CD4-positive, alpha-beta T cell treated with Interleukin-4 for 4 hours (primary cell): ENCODE measurements at regions not wholly inside any gene's neighbourhood (a gene's known extent, or its start where the extent isn't known, plus 50 kb on each side); places are given as distances from the start of the nearest gene placed in this dataset.

Source experiments
- DNase-seq: peaks from one replicate; pipeline ENCODE4 v3.0.0-alpha.2; 2020

DNA sequence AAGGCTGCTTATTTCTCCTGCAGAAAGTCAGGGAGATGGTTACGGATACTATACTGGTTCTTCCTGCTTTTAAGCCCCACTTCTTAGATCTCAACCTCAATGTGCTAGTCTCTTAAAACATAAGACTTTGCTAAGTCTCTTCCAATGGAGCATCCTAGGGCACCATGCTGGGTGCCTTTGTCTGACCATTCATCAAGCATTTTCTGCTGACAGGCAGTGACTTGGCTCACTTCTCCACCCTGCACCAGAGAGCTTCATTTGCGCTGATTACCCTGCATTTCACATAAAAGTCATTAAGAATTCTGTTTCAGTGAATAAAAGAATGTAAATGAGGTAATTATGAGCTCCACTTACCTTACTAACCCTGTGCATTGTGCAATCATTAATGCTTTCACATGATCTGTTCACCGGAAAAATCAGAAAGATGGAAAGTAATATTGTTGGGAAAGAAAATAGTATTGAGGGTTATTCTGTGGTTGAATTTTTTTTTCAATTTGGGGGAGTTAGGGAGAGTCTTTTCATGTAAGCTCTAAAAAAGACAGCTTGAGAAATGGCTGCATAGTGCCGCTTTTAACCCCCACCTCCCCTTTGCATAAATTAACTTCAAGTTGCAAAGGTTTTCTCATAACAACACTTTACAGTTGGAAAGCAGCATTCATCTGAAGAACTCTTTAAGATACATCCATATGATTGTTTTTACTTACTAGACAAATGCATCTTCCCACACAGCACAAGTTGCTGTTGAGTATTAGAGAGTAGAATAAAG lies 677.3 kb upstream of the KIRREL3 start:
- DNase-seq: no peak

DNA sequence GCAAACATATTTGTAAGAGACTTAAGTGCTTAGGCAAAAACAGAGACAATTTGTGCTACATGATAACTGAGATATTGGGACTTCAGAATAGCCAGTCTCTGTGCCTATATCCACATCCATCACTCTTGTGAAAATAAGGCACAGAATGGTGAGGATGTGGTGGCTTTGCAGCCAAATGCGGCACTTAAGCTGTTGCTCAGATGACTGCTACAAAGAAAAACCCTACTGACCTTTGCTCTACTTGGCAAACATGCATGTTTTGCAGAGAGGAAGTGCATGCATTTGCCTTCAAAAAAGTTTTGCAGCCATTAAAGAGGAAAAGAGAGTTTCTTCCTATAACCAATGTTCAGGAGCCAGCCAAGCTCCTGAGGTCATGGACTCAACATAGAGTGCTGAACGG lies 675.0 kb upstream of the KIRREL3 start:
- no peak for DNase-seq

DNA sequence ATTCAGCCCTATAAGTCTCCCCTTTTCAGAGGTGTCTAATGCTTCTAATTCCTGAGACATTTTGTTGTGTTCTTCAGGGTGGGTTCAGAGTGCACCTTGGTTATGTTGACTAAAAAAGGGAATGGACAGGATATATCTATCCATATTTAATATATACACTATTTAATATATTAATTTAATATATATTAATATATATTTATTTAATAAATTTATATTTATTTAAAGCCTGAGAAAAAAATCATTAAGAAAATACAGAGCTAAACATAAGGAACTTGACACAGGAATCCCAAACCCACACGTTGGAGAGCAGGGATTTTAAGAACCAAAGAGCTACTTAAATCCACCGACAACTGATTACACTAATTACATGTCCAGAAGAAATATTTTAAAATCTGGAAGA lies 674.2 kb upstream of the KIRREL3 start:
- DNase-seq: no peak

DNA sequence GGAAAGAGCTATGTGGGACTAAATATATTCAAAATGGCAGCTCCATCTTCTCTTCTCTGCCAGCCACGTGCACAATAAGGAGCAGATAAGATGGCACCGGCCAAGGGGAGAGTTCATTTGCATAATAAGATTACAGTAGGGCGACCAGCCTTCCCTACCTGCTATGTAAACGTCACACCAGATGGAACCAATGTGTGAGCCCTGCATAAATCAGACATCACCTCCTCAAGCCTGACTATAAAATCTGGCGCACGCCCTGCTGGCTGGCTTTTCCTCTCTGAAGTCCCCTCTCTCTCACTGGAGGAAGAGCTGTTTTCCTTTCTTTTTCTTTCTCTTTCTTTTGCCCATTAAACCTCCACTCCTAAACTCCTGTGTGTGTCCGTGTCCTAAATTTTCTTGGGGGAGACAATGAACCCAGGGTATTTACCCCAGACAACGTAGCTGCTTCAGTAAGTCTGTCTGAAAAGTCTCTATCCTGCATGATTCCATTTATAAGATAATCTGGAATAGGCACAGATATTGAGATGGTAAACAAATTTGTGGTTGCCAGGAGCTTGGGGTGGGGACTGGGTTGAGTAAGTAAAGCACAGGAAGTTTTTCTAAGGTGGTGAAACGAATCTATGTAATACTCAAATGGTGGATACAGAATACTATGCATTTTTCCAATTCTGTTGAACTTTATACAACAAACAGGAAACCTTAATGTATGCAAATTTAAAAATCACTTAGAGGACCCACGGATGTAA lies 670.0 kb upstream of the KIRREL3 start:
- DNase-seq: no peak

DNA sequence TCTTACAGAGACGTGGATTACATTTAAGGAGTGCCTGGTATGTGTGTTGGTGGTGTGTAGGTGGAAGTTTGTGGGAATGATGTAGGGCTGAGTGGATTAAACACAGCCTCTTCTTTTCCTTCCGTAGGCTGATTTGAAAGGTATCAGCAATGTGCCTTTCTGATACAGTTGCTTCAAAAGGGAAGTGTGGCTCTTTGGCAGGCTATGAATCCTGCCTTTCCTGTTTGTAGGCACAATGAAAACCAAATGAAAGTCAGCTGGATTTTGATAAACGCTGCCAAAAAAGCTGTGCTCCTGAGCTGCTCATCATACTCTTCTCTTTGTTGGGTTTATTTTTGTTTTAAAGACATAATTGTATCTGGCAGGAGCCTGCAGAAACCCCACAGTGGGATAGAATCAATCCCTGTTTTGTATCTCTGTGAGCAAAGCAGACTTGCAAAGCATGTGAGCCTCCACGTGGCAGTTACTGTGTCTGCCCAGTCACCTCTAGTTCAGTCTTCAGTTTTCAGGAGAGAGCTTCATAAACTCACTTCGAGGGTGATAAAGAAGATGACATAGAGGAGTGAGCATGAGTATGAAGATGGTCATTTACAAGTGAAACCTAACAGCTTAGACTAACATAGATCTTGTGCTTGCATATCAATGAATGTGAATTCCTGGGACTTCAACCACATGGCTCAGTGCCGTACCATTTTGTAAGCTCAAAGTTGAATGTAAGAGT lies 655.7 kb upstream of the KIRREL3 start:
- no peak for DNase-seq

DNA sequence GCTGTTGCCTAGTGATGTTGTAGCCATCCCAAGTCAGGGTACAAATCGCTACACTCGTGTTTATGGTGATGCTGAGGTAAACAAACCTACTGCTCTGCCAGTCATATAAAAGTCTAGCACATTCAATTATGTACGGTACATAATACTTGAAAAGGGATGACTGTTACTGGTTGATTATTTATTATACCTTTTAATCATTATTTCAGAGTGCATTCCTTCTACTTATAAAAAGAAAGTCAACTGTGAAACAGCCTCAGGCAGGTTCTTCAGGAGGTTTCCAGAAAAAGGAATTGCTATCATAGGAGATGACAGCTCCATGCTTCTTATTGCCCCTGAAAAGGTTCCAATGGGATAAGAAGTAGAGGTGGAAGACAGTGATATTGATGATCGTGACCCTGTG lies 652.5 kb upstream of the KIRREL3 start:
- no peak for DNase-seq

DNA sequence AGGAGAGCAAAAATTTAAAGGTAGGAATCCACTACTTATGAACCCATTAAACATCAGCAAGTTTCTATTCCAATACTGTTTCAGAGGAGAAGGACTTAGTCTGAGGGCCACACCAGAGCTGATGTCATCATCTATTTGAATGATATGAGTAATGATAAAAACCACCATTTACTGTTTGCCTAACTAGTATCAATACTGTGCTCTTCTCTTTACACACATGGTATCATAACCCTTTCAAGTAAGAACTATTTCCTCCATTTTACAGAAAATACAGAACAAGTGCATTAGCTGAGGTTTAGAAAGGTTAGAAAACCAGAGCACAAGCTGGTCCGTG lies 651.3 kb upstream of the KIRREL3 start:
- no peak for DNase-seq

DNA sequence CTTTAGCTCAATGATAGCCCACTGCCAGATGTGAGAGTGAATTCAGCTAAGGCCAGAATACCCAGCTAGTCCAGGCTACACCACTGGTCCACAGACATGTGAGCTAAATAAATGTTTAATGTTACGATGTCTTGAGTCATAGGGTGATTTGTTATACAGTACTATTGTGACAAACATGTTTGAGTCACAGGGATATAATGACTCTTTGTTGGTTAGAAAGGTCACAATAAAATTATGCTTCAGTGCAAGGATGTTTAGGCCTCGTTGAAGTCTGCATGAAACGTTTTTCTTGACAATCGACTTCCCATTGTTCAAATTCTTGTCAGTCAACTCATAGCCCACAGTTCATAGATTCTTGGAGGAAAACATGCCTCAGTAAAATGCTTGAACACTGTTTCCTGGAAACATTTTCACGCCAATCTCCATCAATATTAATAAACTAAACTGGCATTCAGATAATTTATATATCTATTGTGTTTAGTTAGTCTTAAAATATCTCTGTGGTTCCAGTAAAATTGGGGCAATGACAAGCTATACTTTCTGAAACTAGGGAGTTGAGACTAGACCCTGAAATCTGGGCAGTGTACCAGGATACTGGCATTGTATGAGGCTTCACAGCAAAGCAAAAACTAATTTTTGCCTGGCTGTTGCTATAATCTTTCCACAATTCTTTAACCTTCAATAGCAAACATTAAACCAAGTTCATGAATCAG lies 650.8 kb upstream of the KIRREL3 start:
- DNase-seq: no peak

DNA sequence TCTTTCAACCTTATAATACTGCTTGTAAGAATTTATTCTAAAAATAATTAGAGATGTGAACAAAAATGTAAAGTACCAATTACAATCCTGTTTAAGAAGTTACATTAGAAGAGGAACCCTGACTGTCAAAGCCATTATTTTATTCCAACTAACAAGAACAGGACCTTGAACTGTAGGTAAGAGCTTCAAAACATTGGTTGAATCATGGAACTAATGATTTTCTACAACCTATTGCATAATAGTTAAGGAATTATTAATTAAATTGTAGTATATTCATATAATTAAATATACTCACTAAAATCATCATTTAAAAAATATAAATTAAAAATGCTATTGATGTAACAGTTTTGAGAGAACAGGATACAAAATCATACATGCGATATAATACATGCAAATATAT lies 649.4 kb upstream of the KIRREL3 start:
- no peak for DNase-seq

DNA sequence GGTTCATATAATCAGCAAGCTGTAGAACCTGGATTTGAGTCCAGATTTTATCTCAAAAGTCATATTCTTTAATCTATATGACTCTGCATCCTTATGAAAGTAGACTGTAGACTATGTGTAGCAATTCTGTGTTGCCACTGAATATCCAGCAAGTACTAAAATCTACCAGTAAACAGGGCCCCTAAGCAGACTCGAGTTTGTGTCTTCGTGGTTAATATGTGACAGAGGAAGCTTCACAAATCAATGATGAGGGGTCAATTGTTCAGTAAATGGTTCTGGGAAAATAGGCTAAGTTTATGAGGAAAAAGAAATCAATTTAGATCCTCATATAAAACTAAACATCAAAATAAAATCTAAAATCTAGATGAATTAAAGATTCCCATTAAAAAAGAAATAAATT lies 648.5 kb upstream of the KIRREL3 start:
- DNase-seq: no peak

DNA sequence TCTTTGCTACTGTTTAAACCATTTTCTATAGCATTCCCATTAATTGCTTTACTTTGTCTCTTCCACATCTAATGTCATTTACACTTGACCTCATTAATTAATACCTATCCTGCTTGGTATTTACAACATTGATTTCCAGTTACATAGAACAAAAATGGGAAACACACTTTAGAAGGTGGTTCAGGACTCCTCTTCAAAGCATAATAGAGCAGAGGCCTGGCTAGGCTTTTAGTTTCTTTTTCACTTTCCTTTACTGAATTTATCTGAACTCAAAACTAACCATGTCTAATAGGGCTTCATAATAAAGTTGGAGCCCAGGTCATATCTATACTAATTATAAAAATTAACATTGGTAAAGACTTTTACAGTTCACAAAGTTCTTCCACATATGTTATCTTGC lies 648.0 kb upstream of the KIRREL3 start:
- DNase-seq: no peak

DNA sequence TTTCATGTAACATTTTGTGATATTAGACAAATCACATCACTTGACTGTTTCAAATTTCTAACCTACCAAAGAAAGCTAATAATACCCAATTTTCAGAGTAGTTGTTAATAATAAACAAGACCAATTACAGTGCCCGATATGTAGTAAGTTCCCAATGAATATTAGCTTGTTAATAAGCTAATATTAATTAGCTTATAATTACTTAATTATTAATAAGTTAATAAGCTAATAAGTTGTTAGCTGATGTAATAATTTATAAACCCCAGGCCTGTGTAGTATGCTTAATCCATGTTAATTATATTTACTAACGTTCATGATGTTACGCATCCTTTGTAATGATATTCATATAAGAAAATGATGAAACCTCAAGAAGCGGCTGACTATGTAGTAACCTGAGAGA lies 643.8 kb upstream of the KIRREL3 start:
- DNase-seq: no peak

DNA sequence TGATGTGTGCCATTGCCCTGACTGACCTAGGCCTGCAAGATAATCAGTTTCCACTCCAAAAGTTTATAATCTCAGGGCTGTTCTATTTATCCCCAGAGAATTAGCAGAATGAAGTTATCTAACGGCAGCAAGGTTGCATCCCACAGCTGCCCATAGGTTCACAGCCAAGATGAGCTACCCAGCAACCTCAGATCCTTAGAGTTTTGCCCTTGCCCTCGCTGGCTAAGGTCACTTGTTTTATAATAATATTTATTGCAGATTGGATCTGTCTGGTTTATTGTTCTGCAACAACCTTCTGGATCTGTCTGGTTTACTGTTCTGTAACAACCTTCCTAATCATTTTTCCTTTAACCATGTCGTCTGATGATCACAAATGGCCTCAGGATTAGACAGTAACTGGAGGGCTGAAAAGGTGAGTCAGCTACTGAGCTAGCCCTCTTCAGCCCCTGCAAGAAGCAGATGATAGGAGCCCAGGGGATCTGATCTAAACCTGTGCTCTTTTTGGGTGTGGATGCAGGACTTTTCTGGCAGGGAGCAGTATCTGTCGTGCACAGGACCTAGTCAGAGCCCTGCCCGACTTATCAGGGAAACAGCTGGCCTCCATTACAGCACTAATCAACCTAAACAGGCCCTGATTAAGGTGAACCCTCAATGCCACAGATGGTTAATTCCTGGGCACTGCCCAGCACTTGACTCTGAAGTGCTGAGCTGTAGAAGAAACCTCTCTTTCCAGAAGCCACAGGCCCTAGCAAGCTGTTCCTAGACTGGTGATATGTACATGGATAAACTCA lies 642.9 kb upstream of the KIRREL3 start:
- DNase-seq: no peak

DNA sequence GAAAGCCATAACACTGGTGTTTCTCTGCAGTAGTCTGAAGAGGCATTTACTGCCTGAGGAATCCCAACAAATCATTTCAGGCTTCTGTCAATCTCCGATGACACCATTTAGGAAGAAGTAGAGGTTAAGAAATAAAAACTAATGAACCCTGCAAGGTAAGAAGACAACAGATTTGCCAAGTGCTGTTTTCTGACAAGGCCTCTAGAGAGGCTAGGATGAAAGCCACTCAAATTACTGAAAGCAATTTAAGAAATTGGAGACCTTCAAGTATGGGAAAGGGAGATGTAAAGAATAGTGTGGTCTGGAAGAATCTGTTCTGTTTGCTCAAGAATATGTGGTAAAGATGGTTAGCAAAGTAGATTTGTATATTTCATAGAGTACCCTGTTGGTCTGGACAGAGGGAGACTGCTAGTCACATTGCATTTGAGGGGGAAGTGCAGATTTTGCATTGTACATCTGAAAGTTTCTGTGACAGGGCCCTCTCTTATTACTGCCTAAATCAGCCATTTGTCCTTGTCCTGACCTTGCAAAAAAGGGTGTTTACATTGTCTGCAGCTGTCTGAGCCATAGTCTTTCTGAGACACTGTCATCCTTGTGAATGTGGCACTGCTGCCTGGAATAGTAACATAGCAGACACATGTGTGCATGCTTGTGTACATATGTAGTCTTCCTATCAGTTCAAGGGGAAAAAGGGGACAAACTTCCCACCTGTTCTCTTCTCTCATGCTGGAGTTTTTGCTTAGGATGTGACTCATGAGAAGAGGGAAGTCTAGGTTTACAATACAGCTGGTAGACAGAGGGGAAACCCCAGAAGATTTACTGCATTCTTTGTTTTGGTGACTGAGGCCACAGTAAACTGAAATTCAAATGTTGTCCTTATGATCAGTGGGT lies 640.2 kb upstream of the KIRREL3 start:
- DNase-seq: no peak

DNA sequence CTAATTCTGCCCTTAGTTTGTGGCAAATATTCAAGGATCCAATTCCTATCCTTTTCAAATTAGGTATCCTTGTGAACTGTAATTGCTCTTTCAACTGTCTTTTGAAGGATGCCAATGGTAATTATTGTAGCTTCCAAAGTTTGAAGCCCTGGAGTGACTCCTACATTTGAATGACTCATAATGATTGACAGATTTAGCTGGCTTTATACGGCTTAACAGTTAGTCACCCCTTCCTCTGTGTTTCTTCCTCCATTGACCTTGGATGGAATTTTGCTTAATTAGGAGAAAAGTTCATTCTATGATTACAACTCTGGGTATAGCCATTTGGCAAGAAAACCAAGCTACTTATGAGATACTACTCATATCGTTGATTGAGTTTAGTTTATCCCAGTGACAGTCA lies 639.3 kb upstream of the KIRREL3 start:
- no peak for DNase-seq

DNA sequence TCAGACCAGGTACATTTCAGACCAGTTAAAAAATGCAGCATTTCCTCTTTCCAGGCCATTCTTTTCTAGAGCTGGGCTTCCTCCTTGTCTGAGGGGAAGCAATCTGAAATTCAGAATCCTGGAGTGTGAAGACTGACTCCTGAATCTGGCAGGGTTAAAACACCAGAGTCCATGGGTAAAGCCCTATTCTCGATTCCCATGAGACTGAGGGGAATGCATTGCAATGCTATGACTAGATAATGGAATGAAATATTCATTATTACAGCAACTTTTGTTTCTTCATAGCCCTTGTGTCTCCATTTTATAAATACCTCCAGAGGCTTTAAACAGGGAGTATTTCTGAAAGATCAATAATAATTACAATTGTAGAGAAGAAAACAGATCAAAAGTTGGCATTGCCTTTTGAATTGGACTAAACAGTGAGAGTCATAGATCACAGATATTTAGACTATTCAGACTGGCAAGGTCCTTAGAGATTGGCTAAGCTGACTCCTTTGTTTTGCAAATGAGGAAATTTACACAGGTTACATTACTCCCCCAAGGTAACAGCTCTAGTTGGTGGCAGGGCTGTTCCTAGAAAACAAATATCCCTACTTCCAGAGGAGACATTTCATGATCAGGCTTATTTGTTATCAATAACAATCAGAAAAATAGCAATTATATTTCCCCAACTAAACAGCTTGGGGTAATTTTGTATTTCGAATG lies 632.6 kb upstream of the KIRREL3 start:
- DNase-seq: no peak

DNA sequence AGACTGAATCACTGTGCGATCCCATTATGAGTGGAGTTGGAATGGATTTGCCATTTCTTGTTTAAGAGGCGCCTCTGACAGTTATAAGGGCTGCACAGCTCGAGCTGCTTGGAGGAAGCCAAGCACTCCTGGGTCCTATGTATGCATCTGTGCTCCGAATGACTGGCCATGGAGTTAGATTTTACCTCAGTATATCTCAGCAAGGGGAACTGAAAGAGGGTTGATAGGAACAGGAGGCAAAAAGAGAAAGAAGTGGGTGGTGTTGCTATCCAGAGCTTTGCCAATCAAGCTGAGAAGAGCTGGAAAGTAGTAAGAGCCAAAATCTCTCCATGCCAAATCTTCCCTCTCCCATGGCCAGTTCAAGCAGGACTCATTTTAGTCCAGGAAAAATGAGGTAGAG lies 632.0 kb upstream of the KIRREL3 start:
- no peak for DNase-seq

DNA sequence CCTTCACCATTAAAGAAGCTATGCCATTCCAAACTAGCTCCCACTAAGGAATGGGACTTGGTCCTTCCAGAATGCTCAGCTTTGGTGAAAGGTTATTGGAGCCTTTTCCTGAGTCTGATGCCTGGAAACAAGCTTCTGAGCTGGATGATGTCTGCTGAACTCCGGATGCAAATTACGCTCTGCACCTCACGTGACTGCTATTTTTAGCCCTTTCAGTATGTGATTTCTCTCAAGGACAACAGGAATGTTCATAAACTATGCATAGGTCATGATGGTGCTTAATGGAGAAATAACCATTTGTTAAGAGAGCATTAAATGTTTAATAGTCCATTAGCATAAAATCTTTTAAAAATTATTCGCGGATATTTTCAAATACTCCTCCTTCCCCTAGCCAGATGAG lies 631.4 kb upstream of the KIRREL3 start:
- DNase-seq: no peak

DNA sequence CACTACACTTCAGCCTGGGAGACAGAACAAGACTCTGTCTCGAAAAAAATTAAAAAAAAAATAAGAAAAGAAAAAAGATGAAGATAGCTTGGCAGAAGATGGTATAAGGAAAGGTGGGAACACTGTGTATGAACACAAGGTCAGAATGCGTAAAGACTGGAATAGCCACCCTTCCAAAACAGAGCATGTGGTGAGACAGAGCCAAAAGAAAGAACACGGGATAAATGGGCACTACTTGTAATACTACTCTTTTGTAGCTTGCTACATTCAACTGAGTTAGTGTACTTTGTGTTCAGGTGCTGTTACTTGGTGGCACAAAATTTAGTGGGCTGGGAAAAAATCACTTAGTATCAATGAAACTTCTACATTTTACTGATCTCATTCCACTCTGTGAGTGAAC lies 628.6 kb upstream of the KIRREL3 start:
- DNase-seq: no peak

DNA sequence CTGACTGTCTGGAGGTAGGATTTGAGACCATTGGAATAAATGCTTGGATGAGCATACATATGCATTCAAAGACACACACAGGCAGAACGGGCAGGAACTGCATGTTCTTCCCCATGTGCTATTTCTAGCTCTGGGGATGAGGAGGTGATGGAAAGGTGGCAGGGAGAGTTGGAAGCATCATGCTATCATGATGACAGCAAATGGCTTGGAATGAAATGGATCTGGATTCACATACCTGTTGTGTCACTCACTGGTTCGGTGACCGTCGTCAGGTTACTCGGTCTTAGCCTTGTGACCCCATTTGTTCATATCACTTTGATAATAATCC lies 627.9 kb upstream of the KIRREL3 start:
- no peak for DNase-seq
